ENCODE measurements at regions not wholly inside any gene's neighbourhood (a gene's known extent, or its start where the extent isn't known, plus 50 kb on each side); places are given as distances from the start of the nearest gene placed in this dataset.

DNA sequence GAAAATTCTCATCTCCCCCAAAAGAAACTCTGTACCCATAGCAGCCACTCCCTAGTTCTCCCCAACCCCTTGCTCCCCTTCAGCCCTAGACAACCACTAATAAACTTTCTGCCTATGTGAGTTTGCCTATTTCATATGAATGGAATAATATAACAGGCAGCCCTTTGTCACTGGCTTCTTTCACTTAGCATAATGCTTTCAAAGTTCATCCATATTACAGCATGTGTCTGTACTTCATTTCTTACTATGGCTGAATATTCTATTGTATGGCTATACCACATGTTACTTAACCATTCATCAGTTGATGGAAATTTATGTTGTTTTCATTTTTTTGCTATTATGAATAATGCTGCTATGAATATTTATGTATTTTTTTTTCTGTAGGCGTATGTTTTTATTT, 442.9 kb downstream of the SLC4A3 start:
- Histone ChIP-seq H3K27ac (ENCODE audit: low read depth in 1 of 2, low read length in 2 of 2) (no peak overlapping the region), H3K4me1 (ENCODE audit: insufficient read depth, low read length) (no peaks in the 10 kb centered on the region), H3K9me3 (ENCODE audit: control insufficient read depth in 1 of 2, insufficient read depth in 1 of 2, low read length in 2 of 2) (peaks cover 0 to 3% of the 10 kb centered on the region in 2 experiments), H3K4me3 (ENCODE audit: low read length) (no peak overlapping the region), H3K27me3 (ENCODE audit: control insufficient read depth in 1 of 2, insufficient read depth in 2 of 2, low read length in 2 of 2) (no peaks in the 10 kb centered on the region), H3K36me3 (ENCODE audit: insufficient read depth, low read length) (no peaks in the 10 kb centered on the region)
- no peaks in the 10 kb centered on the region for H3K36me3 Mint-ChIP-seq (ENCODE audit: low read depth)
- no peaks in the 10 kb centered on the region for H3K4me1 Mint-ChIP-seq (ENCODE audit: low read depth)
- TF ChIP-seq, protein P1, sequence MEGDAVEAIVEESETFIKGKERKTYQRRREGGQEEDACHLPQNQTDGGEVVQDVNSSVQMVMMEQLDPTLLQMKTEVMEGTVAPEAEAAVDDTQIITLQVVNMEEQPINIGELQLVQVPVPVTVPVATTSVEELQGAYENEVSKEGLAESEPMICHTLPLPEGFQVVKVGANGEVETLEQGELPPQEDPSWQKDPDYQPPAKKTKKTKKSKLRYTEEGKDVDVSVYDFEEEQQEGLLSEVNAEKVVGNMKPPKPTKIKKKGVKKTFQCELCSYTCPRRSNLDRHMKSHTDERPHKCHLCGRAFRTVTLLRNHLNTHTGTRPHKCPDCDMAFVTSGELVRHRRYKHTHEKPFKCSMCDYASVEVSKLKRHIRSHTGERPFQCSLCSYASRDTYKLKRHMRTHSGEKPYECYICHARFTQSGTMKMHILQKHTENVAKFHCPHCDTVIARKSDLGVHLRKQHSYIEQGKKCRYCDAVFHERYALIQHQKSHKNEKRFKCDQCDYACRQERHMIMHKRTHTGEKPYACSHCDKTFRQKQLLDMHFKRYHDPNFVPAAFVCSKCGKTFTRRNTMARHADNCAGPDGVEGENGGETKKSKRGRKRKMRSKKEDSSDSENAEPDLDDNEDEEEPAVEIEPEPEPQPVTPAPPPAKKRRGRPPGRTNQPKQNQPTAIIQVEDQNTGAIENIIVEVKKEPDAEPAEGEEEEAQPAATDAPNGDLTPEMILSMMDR (IDR thresholded peaks at IDR 0.05): no peak
- no peak overlapping the region for H3K27ac Mint-ChIP-seq
- H3K27me3 Mint-ChIP-seq: no peaks in the 10 kb centered on the region
- H3K4me3 Mint-ChIP-seq: no peak overlapping the region
- DNase-seq (no peak), ATAC-seq (ENCODE audit: poor library complexity) (no peak)
- H3K9me3 Mint-ChIP-seq: peaks cover 2% of the 10 kb centered on the region
- intact Hi-C loops (cut with DNase I, micrococcal nuclease): no loop called here
- ChIA-PET POLR2A (no interaction called here), CTCF (no interaction called here)

- no peak overlapping the region for H3K4me3 ChIP-seq (ENCODE audit: low read length)
- H3K9me3 Mint-ChIP-seq: peaks cover 2% of the 10 kb centered on the region
- H3K27me3 ChIP-seq (ENCODE audit: control insufficient read depth in 1 of 2, insufficient read depth in 2 of 2, low read length in 2 of 2): no peaks in the 10 kb centered on the region
- POLR2A ChIA-PET: no interaction called here
- ATAC-seq (ENCODE audit: poor library complexity) (no peak), DNase-seq (no peak)
- H3K36me3 Mint-ChIP-seq (ENCODE audit: low read depth): no peaks in the 10 kb centered on the region
- intact Hi-C loops (cut with DNase I, micrococcal nuclease): no loop called here
- H3K9me3 ChIP-seq (ENCODE audit: control insufficient read depth in 1 of 2, insufficient read depth in 1 of 2, low read length in 2 of 2): peaks cover 0 to 3% of the 10 kb centered on the region in 2 experiments
- CTCF ChIA-PET: no interaction called here
- H3K27ac ChIP-seq (ENCODE audit: low read depth in 1 of 2, low read length in 2 of 2): no peak overlapping the region
- H3K4me1 ChIP-seq (ENCODE audit: insufficient read depth, low read length): no peaks in the 10 kb centered on the region
- H3K27me3 Mint-ChIP-seq: no peaks in the 10 kb centered on the region
- no peak overlapping the region for H3K27ac Mint-ChIP-seq
- H3K4me3 Mint-ChIP-seq: no peak overlapping the region
- TF ChIP-seq, protein P1 (IDR thresholded peaks at IDR 0.05): no peak
- no peaks in the 10 kb centered on the region for H3K36me3 ChIP-seq (ENCODE audit: insufficient read depth, low read length)
- H3K4me1 Mint-ChIP-seq (ENCODE audit: low read depth): no peaks in the 10 kb centered on the region
Observed at GRCh38 chr2:220071696-220072095, 444.3 kb downstream of the SLC4A3 start.

DNA sequence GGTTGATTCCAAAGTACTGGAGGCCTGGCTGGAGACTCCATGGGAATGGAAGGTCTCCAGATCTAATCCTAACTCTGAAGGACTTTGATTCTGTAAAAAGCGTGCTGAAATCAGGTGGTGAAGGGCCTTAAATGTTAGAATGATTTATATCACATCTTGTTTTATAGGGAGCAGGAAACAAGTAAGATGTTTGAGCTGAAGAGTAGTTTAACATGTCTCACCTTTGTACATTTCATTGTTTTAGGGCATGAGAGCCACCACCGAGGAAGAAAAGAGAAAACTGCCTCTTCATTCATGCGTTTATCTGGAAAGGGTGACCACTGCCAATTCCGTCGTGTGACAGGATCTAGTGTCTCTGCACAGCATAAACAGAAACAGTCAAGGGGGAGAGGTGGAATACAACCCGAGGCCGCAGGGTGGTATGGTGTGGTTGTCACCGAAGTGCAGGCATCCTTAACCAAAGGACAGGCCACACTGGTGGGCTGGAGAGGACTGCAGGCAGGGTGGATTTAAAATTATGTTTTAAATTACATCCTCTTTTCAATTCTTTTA, 445.3 kb downstream of the SLC4A3 start:
- peaks cover 2% of the 10 kb centered on the region for H3K9me3 Mint-ChIP-seq
- H3K27ac Mint-ChIP-seq: no peak overlapping the region
- H3K27ac ChIP-seq (ENCODE audit: low read depth in 1 of 2, low read length in 2 of 2): no peak overlapping the region
- H3K27me3 ChIP-seq (ENCODE audit: control insufficient read depth in 1 of 2, insufficient read depth in 2 of 2, low read length in 2 of 2): no peaks in the 10 kb centered on the region
- H3K36me3 ChIP-seq (ENCODE audit: insufficient read depth, low read length): no peaks in the 10 kb centered on the region
- H3K36me3 Mint-ChIP-seq (ENCODE audit: low read depth): no peaks in the 10 kb centered on the region
- no peak for ATAC-seq (ENCODE audit: poor library complexity)
- intact Hi-C loops (cut with DNase I, micrococcal nuclease): no loop called here
- CTCF ChIA-PET: no interaction called here
- POLR2A ChIA-PET: no interaction called here
- H3K4me3 Mint-ChIP-seq: no peak overlapping the region
- no peak overlapping the region for H3K4me3 ChIP-seq (ENCODE audit: low read length)
- no peak for DNase-seq
- H3K9me3 ChIP-seq (ENCODE audit: control insufficient read depth in 1 of 2, insufficient read depth in 1 of 2, low read length in 2 of 2): peaks cover 0 to 3% of the 10 kb centered on the region in 2 experiments
- no peaks in the 10 kb centered on the region for H3K4me1 Mint-ChIP-seq (ENCODE audit: low read depth)
- H3K27me3 Mint-ChIP-seq: no peaks in the 10 kb centered on the region
- H3K4me1 ChIP-seq (ENCODE audit: insufficient read depth, low read length): no peaks in the 10 kb centered on the region
- TF ChIP-seq, protein P1 (IDR thresholded peaks at IDR 0.05): no peak
